MM.1S (cell line): ENCODE measurements at regions not wholly inside any gene's neighbourhood (a gene's known extent, or its start where the extent isn't known, plus 50 kb on each side); places are given as distances from the start of the nearest gene placed in this dataset.

Source experiments
- DNase-seq: peaks from one replicate; pipeline ENCODE4 v3.0.0-alpha.2; 2015
- H2AFZ ChIP-seq: fragments of 300-600 bp; sonication (generic); 2 replicates; pipeline ENCODE4 v1.6.0; 2016; ENCODE audit warnings: antibody characterized with exemption, low read length
- H3F3A ChIP-seq: fragments of 300-600 bp; sonication (generic); 2 replicates; pipeline ENCODE4 v1.6.1; 2016; ENCODE audit warnings: mild to moderate bottlenecking, antibody characterized with exemption, low read length, moderate library complexity, mixed read lengths; ENCODE audit not compliant: insufficient read depth
- H3K27ac ChIP-seq: fragments of 300-600 bp; sonication (generic); 2 replicates; pipeline ENCODE4 v1.5.1; 2016; ENCODE audit warnings: mild to moderate bottlenecking, low read length
- H3K27me3 ChIP-seq: fragments of 300-600 bp; sonication (generic); replicated peaks from 2 replicates; pipeline ENCODE4 v1.6.0; 2016; ENCODE audit warnings: low read length; ENCODE audit not compliant: insufficient read depth
- H3K36me3 ChIP-seq: fragments of 300-600 bp; sonication (generic); replicated peaks from 2 replicates; pipeline ENCODE4 v1.6.1; 2016; ENCODE audit warnings: mild to moderate bottlenecking, low read length, mixed read lengths; ENCODE audit not compliant: insufficient read depth
- H3K4me1 ChIP-seq: fragments of 300-600 bp; sonication (generic); 2 replicates; pipeline ENCODE4 v1.6.1; 2016; ENCODE audit warnings: low read length, mixed read lengths
- H3K4me2 ChIP-seq: fragments of 300-600 bp; sonication (generic); 2 replicates; pipeline ENCODE4 v1.6.0; 2016; ENCODE audit warnings: low read depth, low read length
- H3K4me3 ChIP-seq: fragments of 300-600 bp; sonication (generic); 2 replicates; pipeline ENCODE4 v1.5.1; 2016; ENCODE audit warnings: low read length, mixed read lengths
- H3K79me2 ChIP-seq: fragments of 300-600 bp; sonication (generic); 2 replicates; pipeline ENCODE4 v1.6.1; 2016; ENCODE audit warnings: mixed run types, low read length, mixed read lengths
- H3K9ac ChIP-seq: fragments of 300-600 bp; sonication (generic); 2 replicates; pipeline ENCODE4 v1.6.1; 2016; ENCODE audit warnings: low read length, mixed read lengths
- H3K9me2 ChIP-seq: fragments of 300-600 bp; sonication (generic); replicated peaks from 2 replicates; pipeline ENCODE4 v1.6.1; 2016; ENCODE audit warnings: mild to moderate bottlenecking, low read length, mixed read lengths; ENCODE audit not compliant: insufficient read depth
- H3K9me3 ChIP-seq: fragments of 300-600 bp; sonication (generic); replicated peaks from 2 replicates; pipeline ENCODE4 v1.6.1; 2016; ENCODE audit warnings: mild to moderate bottlenecking, low read length, mixed read lengths; ENCODE audit not compliant: insufficient read depth
- H4K20me1 ChIP-seq: fragments of 300-600 bp; sonication (generic); 2 replicates; pipeline ENCODE4 v1.6.1; 2016; ENCODE audit warnings: mild to moderate bottlenecking, low read length, moderate library complexity, mixed read lengths; ENCODE audit not compliant: insufficient read depth
- CTCF ChIP-seq: fragments of 300-600 bp; sonication (generic); IDR thresholded peaks from 2 replicates; pipeline ENCODE4 v1.5.1; 2016; ENCODE audit warnings: antibody characterized with exemption, low read length, mixed read lengths
- EZH2 ChIP-seq: fragments of 300-600 bp; sonication (generic); optimal IDR thresholded peaks from 2 replicates; pipeline ENCODE3; 2017; ENCODE audit warnings: low read depth, mild to moderate bottlenecking, antibody characterized with exemption, low read length, mixed read lengths
- EZH2phosphoT487 ChIP-seq: fragments of 300-600 bp; sonication (generic); IDR thresholded peaks from 2 replicates; pipeline ENCODE4 v1.6.1; 2018; ENCODE audit warnings: antibody characterized with exemption, low read length

- no peak overlapping the region for H2AFZ ChIP-seq
- H3K36me3 ChIP-seq: no peaks in the 10 kb centered on the region
- no peaks in the 10 kb centered on the region for H3K79me2 ChIP-seq
These were observed 170.3 kb downstream of the KCNA5 start for GRCh38 chr12:5213990-5214389.

GRCh38 chr12:5217936-5218335 is 174.3 kb downstream of the KCNA5 start:
- no peak for DNase-seq
- no peaks in the 10 kb centered on the region for H3F3A ChIP-seq
- no peaks in the 10 kb centered on the region for H3K36me3 ChIP-seq
- H3K9me2 ChIP-seq: no peaks in the 10 kb centered on the region
- no peak overlapping the region for H2AFZ ChIP-seq
- no peak overlapping the region for H3K4me3 ChIP-seq
- no peak overlapping the region for H3K9ac ChIP-seq
- no peaks in the 10 kb centered on the region for H3K9me3 ChIP-seq
- H3K79me2 ChIP-seq: no peaks in the 10 kb centered on the region
- TF ChIP-seq EZH2phosphoT487 (no peak), EZH2 (no peak), CTCF (no peak)
- no peaks in the 10 kb centered on the region for H3K27me3 ChIP-seq
- H4K20me1 ChIP-seq: no peaks in the 10 kb centered on the region
- no peak overlapping the region for H3K27ac ChIP-seq
- no peak overlapping the region for H3K4me2 ChIP-seq
- H3K4me1 ChIP-seq: no peaks in the 10 kb centered on the region

More at GRCh38 chr12:5213990-5214389, 170.3 kb downstream of the KCNA5 start:
- H3K4me2 ChIP-seq: no peak overlapping the region
- H3K4me1 ChIP-seq: no peaks in the 10 kb centered on the region
- no peaks in the 10 kb centered on the region for H3K9me3 ChIP-seq
- no peaks in the 10 kb centered on the region for H3F3A ChIP-seq
- no peaks in the 10 kb centered on the region for H3K9me2 ChIP-seq
- no peaks in the 10 kb centered on the region for H4K20me1 ChIP-seq
- TF ChIP-seq EZH2phosphoT487: no peak
- TF ChIP-seq EZH2: no peak
- no peak for TF ChIP-seq CTCF
- H3K4me3 ChIP-seq: no peak overlapping the region
- no peak overlapping the region for H3K27ac ChIP-seq
- H3K27me3 ChIP-seq: no peaks in the 10 kb centered on the region
- no peak overlapping the region for H3K9ac ChIP-seq
- no peak for DNase-seq

GRCh38 chr12:5220099-5220498 is 176.4 kb downstream of the KCNA5 start:
- Histone ChIP-seq H3K27me3 (no peaks in the 10 kb centered on the region), H3K27ac (no peak overlapping the region), H3K4me1 (no peaks in the 10 kb centered on the region), H3K4me2 (no peak overlapping the region), H3F3A (no peaks in the 10 kb centered on the region), H3K79me2 (no peaks in the 10 kb centered on the region), H3K9me3 (no peaks in the 10 kb centered on the region), H4K20me1 (no peaks in the 10 kb centered on the region), H3K9ac (no peak overlapping the region), H3K4me3 (no peak overlapping the region), H2AFZ (no peak overlapping the region), H3K9me2 (no peaks in the 10 kb centered on the region), H3K36me3 (no peaks in the 10 kb centered on the region)
- TF ChIP-seq CTCF (no peak), EZH2phosphoT487 (no peak), EZH2 (no peak)
- DNase-seq: no peak

- H3K79me2 ChIP-seq: no peaks in the 10 kb centered on the region
- H3K9me3 ChIP-seq: no peaks in the 10 kb centered on the region
- no peaks in the 10 kb centered on the region for H3K27me3 ChIP-seq
- H3K9me2 ChIP-seq: no peaks in the 10 kb centered on the region
- no peak overlapping the region for H3K9ac ChIP-seq
- H3K4me3 ChIP-seq: no peak overlapping the region
- H3K36me3 ChIP-seq: no peaks in the 10 kb centered on the region
- H3K4me2 ChIP-seq: no peak overlapping the region
- no peak overlapping the region for H3K27ac ChIP-seq
- TF ChIP-seq EZH2 (no peak), CTCF (no peak), EZH2phosphoT487 (no peak)
- H4K20me1 ChIP-seq: no peaks in the 10 kb centered on the region
- no peak for DNase-seq
- no peaks in the 10 kb centered on the region for H3K4me1 ChIP-seq
- H2AFZ ChIP-seq: no peak overlapping the region
- no peaks in the 10 kb centered on the region for H3F3A ChIP-seq
These were observed 177.2 kb downstream of the KCNA5 start for GRCh38 chr12:5220835-5221234.
